WTC11 (cell line): ENCODE measurements at regions not wholly inside any gene's neighbourhood (a gene's known extent, or its start where the extent isn't known, plus 50 kb on each side); places are given as distances from the start of the nearest gene placed in this dataset.

ENCODE experiments used
- CREB1 ChIP-seq: sonication (generic); formaldehyde crosslinking; IDR thresholded peaks from 2 replicates; pipeline ENCODE4 v1.8.0; 2023; ENCODE audit warnings: mild to moderate bottlenecking, missing genetic modification reagents
- CTCF ChIP-seq: fragments of 200-600 bp; IDR thresholded peaks from 2 replicates; pipeline ENCODE4 v1.8.0; 2022; ENCODE audit warnings: antibody characterized with exemption
- ESRRA ChIP-seq: sonication (generic); formaldehyde crosslinking; IDR thresholded peaks from 2 replicates; pipeline ENCODE4 v1.8.1; 2022; ENCODE audit warnings: mild to moderate bottlenecking, missing genetic modification reagents, borderline replicate concordance
- FOXP1 ChIP-seq: sonication (generic); formaldehyde crosslinking; IDR thresholded peaks from 2 replicates; pipeline ENCODE4 v1.8.0; 2022; ENCODE audit warnings: missing genetic modification reagents, mild to moderate bottlenecking, moderate library complexity, borderline replicate concordance
- JUN ChIP-seq: sonication (generic); formaldehyde crosslinking; IDR thresholded peaks from 2 replicates; pipeline ENCODE4 v1.8.0; 2023; ENCODE audit warnings: mild to moderate bottlenecking, missing genetic modification reagents
- NFYB ChIP-seq: sonication (generic); formaldehyde crosslinking; conservative IDR thresholded peaks from 2 replicates; pipeline ENCODE4 v1.8.0; 2022; ENCODE audit warnings: low read depth, missing genetic modification reagents
- NR2C2 ChIP-seq: sonication (generic); formaldehyde crosslinking; IDR thresholded peaks from 2 replicates; pipeline ENCODE4 v1.8.0; 2022; ENCODE audit warnings: mild to moderate bottlenecking, missing genetic modification reagents
- SMAD3 ChIP-seq: sonication (generic); formaldehyde crosslinking; IDR thresholded peaks from 2 replicates; pipeline ENCODE4 v1.8.0; 2022; ENCODE audit warnings: missing genetic modification reagents, mild to moderate bottlenecking, borderline replicate concordance
- TCF7 ChIP-seq: sonication (generic); formaldehyde crosslinking; IDR thresholded peaks from 2 replicates; pipeline ENCODE4 v1.8.0; 2022; ENCODE audit warnings: mild to moderate bottlenecking, low read depth, missing genetic modification reagents, moderate library complexity
- USF1 ChIP-seq: sonication (generic); formaldehyde crosslinking; IDR thresholded peaks from 2 replicates; pipeline ENCODE4 v1.8.0; 2022; ENCODE audit warnings: mild to moderate bottlenecking, missing genetic modification reagents
- ZNF671 ChIP-seq: fragments of 250-450 bp; sonication (Bioruptor Pico); IDR thresholded peaks from 2 replicates; pipeline ENCODE4 v1.8.0; 2021; ENCODE audit warnings: mild to moderate bottlenecking
- TF ChIP-seq, protein P1 (sequence below): sonication (generic); formaldehyde crosslinking; IDR thresholded peaks from 2 replicates; pipeline ENCODE4 v1.8.1; 2023; ENCODE audit warnings: mild to moderate bottlenecking, missing genetic modification reagents, borderline replicate concordance
- TF ChIP-seq, protein P2 (sequence below): fragments of 250-450 bp; sonication (Bioruptor Pico); IDR thresholded peaks from 2 replicates; pipeline ENCODE4 v1.9.0; 2021; ENCODE audit warnings: mild to moderate bottlenecking

DNA sequence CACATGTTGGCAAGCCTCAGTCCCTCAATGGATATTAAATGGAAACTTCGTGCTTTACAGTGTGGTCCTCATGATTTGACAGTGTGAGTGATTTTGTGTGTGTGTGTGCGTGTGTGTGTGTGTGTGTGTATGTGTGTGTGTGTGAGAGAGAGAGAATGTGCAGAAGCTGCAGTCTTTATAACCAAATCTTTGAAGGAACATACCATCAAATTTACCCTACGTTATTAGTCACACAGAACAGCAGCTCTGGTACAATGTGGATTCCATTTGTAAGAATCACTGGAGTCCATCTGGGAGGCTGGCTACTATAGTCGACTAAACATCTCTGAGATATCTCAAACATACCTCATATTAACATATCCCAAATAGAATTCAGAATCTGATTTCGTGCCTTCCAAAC, 928.0 kb upstream of the POT1 start:
- TF ChIP-seq, protein P1, sequence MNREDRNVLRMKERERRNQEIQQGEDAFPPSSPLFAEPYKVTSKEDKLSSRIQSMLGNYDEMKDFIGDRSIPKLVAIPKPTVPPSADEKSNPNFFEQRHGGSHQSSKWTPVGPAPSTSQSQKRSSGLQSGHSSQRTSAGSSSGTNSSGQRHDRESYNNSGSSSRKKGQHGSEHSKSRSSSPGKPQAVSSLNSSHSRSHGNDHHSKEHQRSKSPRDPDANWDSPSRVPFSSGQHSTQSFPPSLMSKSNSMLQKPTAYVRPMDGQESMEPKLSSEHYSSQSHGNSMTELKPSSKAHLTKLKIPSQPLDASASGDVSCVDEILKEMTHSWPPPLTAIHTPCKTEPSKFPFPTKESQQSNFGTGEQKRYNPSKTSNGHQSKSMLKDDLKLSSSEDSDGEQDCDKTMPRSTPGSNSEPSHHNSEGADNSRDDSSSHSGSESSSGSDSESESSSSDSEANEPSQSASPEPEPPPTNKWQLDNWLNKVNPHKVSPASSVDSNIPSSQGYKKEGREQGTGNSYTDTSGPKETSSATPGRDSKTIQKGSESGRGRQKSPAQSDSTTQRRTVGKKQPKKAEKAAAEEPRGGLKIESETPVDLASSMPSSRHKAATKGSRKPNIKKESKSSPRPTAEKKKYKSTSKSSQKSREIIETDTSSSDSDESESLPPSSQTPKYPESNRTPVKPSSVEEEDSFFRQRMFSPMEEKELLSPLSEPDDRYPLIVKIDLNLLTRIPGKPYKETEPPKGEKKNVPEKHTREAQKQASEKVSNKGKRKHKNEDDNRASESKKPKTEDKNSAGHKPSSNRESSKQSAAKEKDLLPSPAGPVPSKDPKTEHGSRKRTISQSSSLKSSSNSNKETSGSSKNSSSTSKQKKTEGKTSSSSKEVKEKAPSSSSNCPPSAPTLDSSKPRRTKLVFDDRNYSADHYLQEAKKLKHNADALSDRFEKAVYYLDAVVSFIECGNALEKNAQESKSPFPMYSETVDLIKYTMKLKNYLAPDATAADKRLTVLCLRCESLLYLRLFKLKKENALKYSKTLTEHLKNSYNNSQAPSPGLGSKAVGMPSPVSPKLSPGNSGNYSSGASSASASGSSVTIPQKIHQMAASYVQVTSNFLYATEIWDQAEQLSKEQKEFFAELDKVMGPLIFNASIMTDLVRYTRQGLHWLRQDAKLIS = no peak
- no peak for TF ChIP-seq CTCF
- no peak for TF ChIP-seq ESRRA (CRISPR knock-in tag)
- no peak for TF ChIP-seq JUN (CRISPR knock-in tag)
- TF ChIP-seq NFYB (CRISPR knock-in tag) = no peak
- TF ChIP-seq, protein P2, sequence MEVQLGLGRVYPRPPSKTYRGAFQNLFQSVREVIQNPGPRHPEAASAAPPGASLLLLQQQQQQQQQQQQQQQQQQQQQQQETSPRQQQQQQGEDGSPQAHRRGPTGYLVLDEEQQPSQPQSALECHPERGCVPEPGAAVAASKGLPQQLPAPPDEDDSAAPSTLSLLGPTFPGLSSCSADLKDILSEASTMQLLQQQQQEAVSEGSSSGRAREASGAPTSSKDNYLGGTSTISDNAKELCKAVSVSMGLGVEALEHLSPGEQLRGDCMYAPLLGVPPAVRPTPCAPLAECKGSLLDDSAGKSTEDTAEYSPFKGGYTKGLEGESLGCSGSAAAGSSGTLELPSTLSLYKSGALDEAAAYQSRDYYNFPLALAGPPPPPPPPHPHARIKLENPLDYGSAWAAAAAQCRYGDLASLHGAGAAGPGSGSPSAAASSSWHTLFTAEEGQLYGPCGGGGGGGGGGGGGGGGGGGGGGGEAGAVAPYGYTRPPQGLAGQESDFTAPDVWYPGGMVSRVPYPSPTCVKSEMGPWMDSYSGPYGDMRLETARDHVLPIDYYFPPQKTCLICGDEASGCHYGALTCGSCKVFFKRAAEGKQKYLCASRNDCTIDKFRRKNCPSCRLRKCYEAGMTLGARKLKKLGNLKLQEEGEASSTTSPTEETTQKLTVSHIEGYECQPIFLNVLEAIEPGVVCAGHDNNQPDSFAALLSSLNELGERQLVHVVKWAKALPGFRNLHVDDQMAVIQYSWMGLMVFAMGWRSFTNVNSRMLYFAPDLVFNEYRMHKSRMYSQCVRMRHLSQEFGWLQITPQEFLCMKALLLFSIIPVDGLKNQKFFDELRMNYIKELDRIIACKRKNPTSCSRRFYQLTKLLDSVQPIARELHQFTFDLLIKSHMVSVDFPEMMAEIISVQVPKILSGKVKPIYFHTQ (CRISPR knock-in tag) = no peak
- TF ChIP-seq CREB1 (CRISPR knock-in tag) = no peak
- no peak for TF ChIP-seq FOXP1 (CRISPR knock-in tag)
- TF ChIP-seq USF1 = no peak
- no peak for TF ChIP-seq NR2C2 (CRISPR knock-in tag)
- no peak for TF ChIP-seq ZNF671 (CRISPR knock-in tag)
- TF ChIP-seq SMAD3 (CRISPR knock-in tag) = no peak
- TF ChIP-seq TCF7 (CRISPR knock-in tag) = no peak
